ENCODE measurements at regions not wholly inside any gene's neighbourhood (a gene's known extent, or its start where the extent isn't known, plus 50 kb on each side); places are given as distances from the start of the nearest gene placed in this dataset.

DNA sequence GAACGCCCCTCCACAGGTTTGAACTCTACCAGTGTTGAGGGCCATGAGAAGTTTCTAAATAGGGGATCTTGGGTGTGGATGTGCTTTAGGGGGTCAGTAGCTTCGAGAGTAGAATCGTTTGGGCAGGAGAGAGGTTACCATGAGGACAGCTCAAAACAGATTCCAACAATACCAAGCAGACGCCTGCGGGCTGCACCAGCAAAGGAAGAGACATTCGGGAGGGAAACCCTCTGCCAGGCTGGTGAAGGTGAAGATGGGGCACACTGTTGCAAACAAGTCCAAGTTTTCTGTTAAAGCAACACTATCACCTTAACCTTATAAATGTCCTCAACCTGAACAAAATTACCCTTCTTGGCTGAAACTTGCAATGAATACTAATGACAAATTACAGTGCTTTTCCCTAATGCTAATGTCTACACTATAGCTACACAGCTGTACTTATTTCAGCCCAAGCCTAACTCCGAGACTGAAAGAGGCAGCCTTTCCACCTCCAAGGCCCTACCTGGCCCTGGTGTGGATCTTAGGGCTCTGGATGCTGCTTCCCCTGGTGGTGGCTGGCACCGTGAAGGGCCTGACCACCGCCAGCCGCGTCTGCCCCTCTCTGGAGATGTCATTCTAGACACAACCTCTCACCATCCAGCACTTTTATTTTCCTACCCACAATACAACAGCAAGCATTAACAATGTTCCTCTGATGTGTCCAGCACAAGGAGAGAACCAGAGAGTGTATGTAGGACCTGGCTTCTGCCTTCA lies 80.1 kb downstream of the DLL1 start (continued):
- TF ChIP-seq, protein P1, sequence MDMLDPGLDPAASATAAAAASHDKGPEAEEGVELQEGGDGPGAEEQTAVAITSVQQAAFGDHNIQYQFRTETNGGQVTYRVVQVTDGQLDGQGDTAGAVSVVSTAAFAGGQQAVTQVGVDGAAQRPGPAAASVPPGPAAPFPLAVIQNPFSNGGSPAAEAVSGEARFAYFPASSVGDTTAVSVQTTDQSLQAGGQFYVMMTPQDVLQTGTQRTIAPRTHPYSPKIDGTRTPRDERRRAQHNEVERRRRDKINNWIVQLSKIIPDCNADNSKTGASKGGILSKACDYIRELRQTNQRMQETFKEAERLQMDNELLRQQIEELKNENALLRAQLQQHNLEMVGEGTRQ (IDR thresholded peaks at IDR 0.05; ENCODE audit: borderline replicate concordance, low read depth, low read length) = no peak
- TF ChIP-seq ELF1 (IDR thresholded peaks at IDR 0.05) = no peak

DNA sequence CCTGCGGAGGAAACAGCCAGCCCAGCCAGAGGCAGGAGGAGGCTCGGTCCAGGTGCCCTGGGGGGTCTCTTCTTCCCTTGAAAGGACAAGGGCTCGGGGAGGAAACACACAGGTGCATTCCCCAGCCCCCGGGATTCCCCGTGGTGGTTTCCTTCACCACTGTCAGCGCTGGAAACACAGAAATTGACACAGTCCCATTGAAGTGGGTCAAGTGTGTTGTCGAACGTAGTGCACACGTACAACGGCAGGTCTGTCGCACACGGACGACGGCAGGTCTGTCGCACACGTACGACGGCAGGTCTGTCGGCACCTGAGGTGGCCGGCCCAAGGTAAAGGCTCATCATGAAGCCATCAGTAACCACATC lies 80.9 kb downstream of the DLL1 start:
- no peaks in the 10 kb centered on the region for H3K79me2 ChIP-seq (ENCODE audit: insufficient read depth)
- TF ChIP-seq EZH2phosphoT487 (IDR thresholded peaks at IDR 0.05; ENCODE audit: borderline replicate concordance, low read depth) (no peak), TEAD4 (IDR thresholded peaks at IDR 0.05; ENCODE audit: borderline replicate concordance, insufficient read depth) (no peak), RFX5 (IDR thresholded peaks at IDR 0.05; ENCODE audit: low read length) (no peak), MEF2A (IDR thresholded peaks at IDR 0.05; ENCODE audit: borderline replicate concordance, low read depth) (no peak)
- no peaks in the 10 kb centered on the region for H3K9me3 ChIP-seq
- no peaks in the 10 kb centered on the region for H4K20me1 ChIP-seq (ENCODE audit: insufficient read depth)
- no peak overlapping the region for H3K9ac ChIP-seq
- H3K27me3 ChIP-seq (ENCODE audit: insufficient read depth) = no peaks in the 10 kb centered on the region
- no peaks in the 10 kb centered on the region for H3F3A ChIP-seq (replicated peaks; ENCODE audit: insufficient read depth)
- no peak overlapping the region for H3K4me2 ChIP-seq
- ChIA-PET POLR2A (no interaction called here), CTCF (no interaction called here)
- H3K27ac ChIP-seq (ENCODE audit: low read depth in 2 of 2, low read length in 1 of 2) = no peak overlapping the region
- 65% methylated on average over 18 of the region's 20 CpGs for WGBS (ENCODE audit: low lambda C conversion rate)
- DNase-seq = peak; percentile 20
- H3K9me2 ChIP-seq = no peaks in the 10 kb centered on the region
- peaks cover 0 to 12% of the 10 kb centered on the region in 2 experiments; a peak in 1 of 4 replicates for H3K4me1 ChIP-seq (ENCODE audit: control insufficient read depth in 1 of 2, insufficient read depth in 2 of 2, low read depth in 1 of 2, low read length in 1 of 2)
- no peak overlapping the region for H3K4me3 ChIP-seq (ENCODE audit: low read depth in 2 of 2, low read length in 1 of 2)
- no peaks in the 10 kb centered on the region for H3K36me3 ChIP-seq (replicated peaks in 1 of 2; ENCODE audit: control insufficient read depth in 1 of 2, insufficient read depth in 2 of 2, low read length in 1 of 2)
- H2AFZ ChIP-seq (ENCODE audit: low read depth) = no peak overlapping the region

DNA sequence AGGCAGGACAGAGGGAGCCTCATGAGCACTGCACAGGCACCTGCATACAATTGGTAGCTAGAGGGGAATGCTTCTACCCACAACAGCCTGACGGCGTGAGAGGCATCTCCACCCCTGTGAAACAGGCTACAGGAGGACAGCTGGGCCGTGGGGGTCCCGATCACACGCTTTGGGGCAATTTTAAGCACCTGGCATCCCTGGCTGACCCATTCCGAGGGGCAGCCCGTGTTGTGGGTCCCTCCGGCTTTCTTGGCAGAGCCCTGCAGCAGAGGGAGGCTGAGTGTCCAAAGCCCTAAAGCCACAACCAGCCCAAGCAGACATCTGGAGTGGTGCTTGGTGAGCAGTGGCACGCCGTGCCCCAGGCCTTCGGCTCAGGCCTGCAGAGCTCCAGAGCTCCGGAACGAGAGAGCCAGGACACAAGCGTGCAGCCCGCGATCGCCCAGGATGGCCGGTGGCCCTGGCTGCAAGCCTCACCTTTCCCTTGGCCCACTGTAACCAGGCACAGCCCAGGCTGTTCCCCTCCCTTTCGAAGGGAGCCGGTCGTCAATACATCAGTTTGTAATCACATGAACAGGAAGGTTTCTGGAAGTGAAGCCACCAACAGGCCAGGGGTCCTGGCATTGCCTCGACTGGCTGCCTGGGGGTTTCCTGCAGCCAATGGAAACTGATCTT lies 81.4 kb downstream of the DLL1 start:
- ChIA-PET POLR2A (no interaction called here), CTCF (interaction anchor here (1.1 kb wide), 1 partner anchor 19 kb away, joined by 3 read pairs; no protein-coding TSS in a partner anchor)
- H3K36me3 ChIP-seq (replicated peaks in 1 of 2; ENCODE audit: control insufficient read depth in 1 of 2, insufficient read depth in 2 of 2, low read length in 1 of 2) = no peaks in the 10 kb centered on the region
- no peak overlapping the region for H3K4me2 ChIP-seq
- peak; percentile 36 for DNase-seq
- no peak overlapping the region for H3K27ac ChIP-seq (ENCODE audit: low read depth in 2 of 2, low read length in 1 of 2)
- H3F3A ChIP-seq (replicated peaks; ENCODE audit: insufficient read depth) = no peaks in the 10 kb centered on the region
- no peak overlapping the region for H2AFZ ChIP-seq (ENCODE audit: low read depth)
- no peaks in the 10 kb centered on the region for H3K79me2 ChIP-seq (ENCODE audit: insufficient read depth)
- no peaks in the 10 kb centered on the region for H3K9me3 ChIP-seq
- no CpG with 5 or more reads among the region's 22 CpGs for WGBS (ENCODE audit: low lambda C conversion rate)
- no peaks in the 10 kb centered on the region for H3K27me3 ChIP-seq (ENCODE audit: insufficient read depth)
- peaks cover 0 to 12% of the 10 kb centered on the region in 2 experiments; a peak in 1 of 4 replicates for H3K4me1 ChIP-seq (ENCODE audit: control insufficient read depth in 1 of 2, insufficient read depth in 2 of 2, low read depth in 1 of 2, low read length in 1 of 2)
- H4K20me1 ChIP-seq (ENCODE audit: insufficient read depth) = no peaks in the 10 kb centered on the region
- no peak overlapping the region for H3K4me3 ChIP-seq (ENCODE audit: low read depth in 2 of 2, low read length in 1 of 2)
- H3K9me2 ChIP-seq = no peaks in the 10 kb centered on the region
- no peak overlapping the region for H3K9ac ChIP-seq
- no peak for TF ChIP-seq TCF12 (IDR thresholded peaks at IDR 0.05)
- TF ChIP-seq FOSL2 (IDR thresholded peaks at IDR 0.05; ENCODE audit: borderline replicate concordance, low read depth) = no peak
- no peak for TF ChIP-seq GABPA (IDR thresholded peaks at IDR 0.05; ENCODE audit: low read depth)
- TF ChIP-seq, protein P1 (IDR thresholded peaks at IDR 0.05; ENCODE audit: borderline replicate concordance, low read depth, low read length) = no peak
- TF ChIP-seq, protein P2, sequence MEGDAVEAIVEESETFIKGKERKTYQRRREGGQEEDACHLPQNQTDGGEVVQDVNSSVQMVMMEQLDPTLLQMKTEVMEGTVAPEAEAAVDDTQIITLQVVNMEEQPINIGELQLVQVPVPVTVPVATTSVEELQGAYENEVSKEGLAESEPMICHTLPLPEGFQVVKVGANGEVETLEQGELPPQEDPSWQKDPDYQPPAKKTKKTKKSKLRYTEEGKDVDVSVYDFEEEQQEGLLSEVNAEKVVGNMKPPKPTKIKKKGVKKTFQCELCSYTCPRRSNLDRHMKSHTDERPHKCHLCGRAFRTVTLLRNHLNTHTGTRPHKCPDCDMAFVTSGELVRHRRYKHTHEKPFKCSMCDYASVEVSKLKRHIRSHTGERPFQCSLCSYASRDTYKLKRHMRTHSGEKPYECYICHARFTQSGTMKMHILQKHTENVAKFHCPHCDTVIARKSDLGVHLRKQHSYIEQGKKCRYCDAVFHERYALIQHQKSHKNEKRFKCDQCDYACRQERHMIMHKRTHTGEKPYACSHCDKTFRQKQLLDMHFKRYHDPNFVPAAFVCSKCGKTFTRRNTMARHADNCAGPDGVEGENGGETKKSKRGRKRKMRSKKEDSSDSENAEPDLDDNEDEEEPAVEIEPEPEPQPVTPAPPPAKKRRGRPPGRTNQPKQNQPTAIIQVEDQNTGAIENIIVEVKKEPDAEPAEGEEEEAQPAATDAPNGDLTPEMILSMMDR (IDR thresholded peaks at IDR 0.05) = no peak
- no peak for TF ChIP-seq SMC3 (IDR thresholded peaks at IDR 0.05; ENCODE audit: low read depth, low read length)
- no peak for TF ChIP-seq RAD21 (IDR thresholded peaks at IDR 0.05; ENCODE audit: low read length)
- no peak for TF ChIP-seq SIN3A (IDR thresholded peaks at IDR 0.05; ENCODE audit: borderline replicate concordance, low read depth, low read length)
- TF ChIP-seq, protein P3, sequence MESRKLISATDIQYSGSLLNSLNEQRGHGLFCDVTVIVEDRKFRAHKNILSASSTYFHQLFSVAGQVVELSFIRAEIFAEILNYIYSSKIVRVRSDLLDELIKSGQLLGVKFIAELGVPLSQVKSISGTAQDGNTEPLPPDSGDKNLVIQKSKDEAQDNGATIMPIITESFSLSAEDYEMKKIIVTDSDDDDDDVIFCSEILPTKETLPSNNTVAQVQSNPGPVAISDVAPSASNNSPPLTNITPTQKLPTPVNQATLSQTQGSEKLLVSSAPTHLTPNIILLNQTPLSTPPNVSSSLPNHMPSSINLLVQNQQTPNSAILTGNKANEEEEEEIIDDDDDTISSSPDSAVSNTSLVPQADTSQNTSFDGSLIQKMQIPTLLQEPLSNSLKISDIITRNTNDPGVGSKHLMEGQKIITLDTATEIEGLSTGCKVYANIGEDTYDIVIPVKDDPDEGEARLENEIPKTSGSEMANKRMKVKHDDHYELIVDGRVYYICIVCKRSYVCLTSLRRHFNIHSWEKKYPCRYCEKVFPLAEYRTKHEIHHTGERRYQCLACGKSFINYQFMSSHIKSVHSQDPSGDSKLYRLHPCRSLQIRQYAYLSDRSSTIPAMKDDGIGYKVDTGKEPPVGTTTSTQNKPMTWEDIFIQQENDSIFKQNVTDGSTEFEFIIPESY (IDR thresholded peaks at IDR 0.05; ENCODE audit: borderline replicate concordance, low read depth) = no peak
- TF ChIP-seq TAF1 (IDR thresholded peaks at IDR 0.05; ENCODE audit: borderline replicate concordance, low read depth, low read length) = no peak
- TF ChIP-seq, protein P4, sequence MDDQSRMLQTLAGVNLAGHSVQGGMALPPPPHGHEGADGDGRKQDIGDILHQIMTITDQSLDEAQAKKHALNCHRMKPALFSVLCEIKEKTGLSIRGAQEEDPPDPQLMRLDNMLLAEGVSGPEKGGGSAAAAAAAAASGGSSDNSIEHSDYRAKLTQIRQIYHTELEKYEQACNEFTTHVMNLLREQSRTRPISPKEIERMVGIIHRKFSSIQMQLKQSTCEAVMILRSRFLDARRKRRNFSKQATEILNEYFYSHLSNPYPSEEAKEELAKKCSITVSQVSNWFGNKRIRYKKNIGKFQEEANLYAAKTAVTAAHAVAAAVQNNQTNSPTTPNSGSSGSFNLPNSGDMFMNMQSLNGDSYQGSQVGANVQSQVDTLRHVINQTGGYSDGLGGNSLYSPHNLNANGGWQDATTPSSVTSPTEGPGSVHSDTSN (IDR thresholded peaks at IDR 0.05) = no peak
- no peak for TF ChIP-seq POLR2AphosphoS5 (IDR thresholded peaks at IDR 0.05; ENCODE audit: low read depth, low read length)
- TF ChIP-seq GATA2 (CRISPR knock-in tag; IDR thresholded peaks at IDR 0.05) = no peak

Data from SK-N-SH (cell line).